SU-DHL-6 (cell line): ENCODE measurements at regions not wholly inside any gene's neighbourhood (a gene's known extent, or its start where the extent isn't known, plus 50 kb on each side); places are given as distances from the start of the nearest gene placed in this dataset.

Experiments used
- H2AFZ ChIP-seq: fragments of 200-600 bp; sonication (generic); 2 replicates; pipeline ENCODE4 v1.6.1; 2014; ENCODE audit warnings: low read depth, mild to moderate bottlenecking, moderate library complexity, mixed read lengths, antibody characterized with exemption, low read length; ENCODE audit not compliant: severe bottlenecking
- H3F3A ChIP-seq: fragments of 200-600 bp; shearing (Covaris generic); 2 replicates; pipeline ENCODE4 v1.6.0; 2016; ENCODE audit warnings: antibody characterized with exemption, mild to moderate bottlenecking; ENCODE audit not compliant: insufficient read depth
- H3K27ac ChIP-seq: fragments of 200-600 bp; sonication (generic); 2 replicates; pipeline ENCODE4 v1.5.1; 2016; ENCODE audit warnings: low read depth, mild to moderate bottlenecking, low read length, moderate library complexity, mixed read lengths
- H3K27me3 ChIP-seq: fragments of 200-600 bp; sonication (generic), shearing (Covaris generic); 2 replicates; pipeline ENCODE4 v1.6.0; 2014; ENCODE audit warnings: mild to moderate bottlenecking, low read length
- H3K36me3 ChIP-seq: fragments of 200-600 bp; sonication (generic); 2 replicates; pipeline ENCODE4 v1.6.1; 2014; ENCODE audit warnings: mild to moderate bottlenecking, low read length, mixed read lengths
- H3K4me2 ChIP-seq: fragments of 300-600, 200-600 bp; shearing (Covaris generic), sonication (generic); 2 replicates; pipeline ENCODE4 v1.6.0; 2014; ENCODE audit warnings: low read length, low read depth, mild to moderate bottlenecking; ENCODE audit not compliant: poor library complexity, severe bottlenecking
- H3K4me3 ChIP-seq: fragments of 200-600 bp; sonication (generic); 2 replicates; pipeline ENCODE4 v1.5.1; 2014; ENCODE audit warnings: antibody characterized with exemption, low read length, mild to moderate bottlenecking, mixed read lengths; ENCODE audit not compliant: insufficient read depth, poor library complexity, severe bottlenecking
- H3K79me2 ChIP-seq: fragments of 200-600 bp; sonication (generic); 2 replicates; pipeline ENCODE4 v1.6.1; 2014; ENCODE audit warnings: mild to moderate bottlenecking, low read length, moderate library complexity; ENCODE audit not compliant: insufficient read depth
- H3K9ac ChIP-seq: fragments of 200-600 bp; sonication (generic); 2 replicates; pipeline ENCODE4 v1.7.0; 2014; ENCODE audit warnings: mild to moderate bottlenecking, low read length
- H3K9me2 ChIP-seq: fragments of 200-600 bp; sonication (generic); replicated peaks from 2 replicates; pipeline ENCODE4 v1.6.1; 2014; ENCODE audit warnings: low read length; ENCODE audit not compliant: insufficient read depth
- H3K9me3 ChIP-seq: fragments of 200-600 bp; sonication (generic); 2 replicates; pipeline ENCODE4 v1.6.1; 2014; ENCODE audit warnings: low read length, mixed read lengths; ENCODE audit not compliant: insufficient read depth
- H4K20me1 ChIP-seq: fragments of 200-600 bp; sonication (generic); 2 replicates; pipeline ENCODE4 v1.6.1; 2014; ENCODE audit warnings: low read depth, mild to moderate bottlenecking, antibody characterized with exemption, low read length, moderate library complexity, mixed read lengths
- EZH2phosphoT487 ChIP-seq: fragments of 200-600 bp; sonication (generic), shearing (Covaris generic); conservative IDR thresholded peaks from 2 replicates; pipeline ENCODE4 v1.6.1; 2018; ENCODE audit warnings: mild to moderate bottlenecking, antibody characterized with exemption, low read length, moderate library complexity, mixed read lengths
- TF ChIP-seq, protein P1 (sequence below): fragments of 200-600 bp; sonication (generic); IDR thresholded peaks from one replicate; pipeline ENCODE4 v1.5.1; 2017; ENCODE audit warnings: antibody characterized with exemption, mild to moderate bottlenecking, low read length, moderate library complexity; ENCODE audit not compliant: insufficient read depth, poor library complexity, severe bottlenecking

DNA sequence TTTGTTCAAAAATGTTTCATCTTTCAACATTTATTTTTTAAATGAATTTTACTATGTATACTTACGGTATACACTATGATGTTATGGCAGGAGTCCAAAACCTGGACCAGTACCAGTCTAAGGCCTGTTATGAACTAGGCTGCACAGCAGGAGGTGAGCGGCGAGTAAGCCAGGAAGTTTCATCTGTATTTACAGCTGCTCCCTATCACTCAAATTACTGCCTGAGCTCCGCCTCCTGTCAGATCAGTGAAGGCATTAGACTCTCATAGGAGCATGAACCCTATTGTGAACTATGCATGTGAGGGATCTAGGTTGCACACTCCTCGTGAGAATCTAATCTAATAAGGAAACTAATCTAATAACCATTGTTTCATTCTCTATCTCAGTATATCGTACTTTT lies 715.5 kb upstream of the PTPRD start:
- Histone ChIP-seq H3K9ac (no peak overlapping the region), H2AFZ (no peak overlapping the region), H3K79me2 (no peaks in the 10 kb centered on the region), H3K27me3 (no peaks in the 10 kb centered on the region), H3K9me3 (peaks cover 10% of the 10 kb centered on the region; the same call in 1 of the 2 replicates), H3K9me2 (no peaks in the 10 kb centered on the region), H3K36me3 (no peaks in the 10 kb centered on the region), H3K4me2 (no peak overlapping the region), H3K27ac (no peak overlapping the region), H3K4me3 (no peak overlapping the region), H4K20me1 (no peaks in the 10 kb centered on the region), H3F3A (no peaks in the 10 kb centered on the region)
- TF ChIP-seq, protein P1, sequence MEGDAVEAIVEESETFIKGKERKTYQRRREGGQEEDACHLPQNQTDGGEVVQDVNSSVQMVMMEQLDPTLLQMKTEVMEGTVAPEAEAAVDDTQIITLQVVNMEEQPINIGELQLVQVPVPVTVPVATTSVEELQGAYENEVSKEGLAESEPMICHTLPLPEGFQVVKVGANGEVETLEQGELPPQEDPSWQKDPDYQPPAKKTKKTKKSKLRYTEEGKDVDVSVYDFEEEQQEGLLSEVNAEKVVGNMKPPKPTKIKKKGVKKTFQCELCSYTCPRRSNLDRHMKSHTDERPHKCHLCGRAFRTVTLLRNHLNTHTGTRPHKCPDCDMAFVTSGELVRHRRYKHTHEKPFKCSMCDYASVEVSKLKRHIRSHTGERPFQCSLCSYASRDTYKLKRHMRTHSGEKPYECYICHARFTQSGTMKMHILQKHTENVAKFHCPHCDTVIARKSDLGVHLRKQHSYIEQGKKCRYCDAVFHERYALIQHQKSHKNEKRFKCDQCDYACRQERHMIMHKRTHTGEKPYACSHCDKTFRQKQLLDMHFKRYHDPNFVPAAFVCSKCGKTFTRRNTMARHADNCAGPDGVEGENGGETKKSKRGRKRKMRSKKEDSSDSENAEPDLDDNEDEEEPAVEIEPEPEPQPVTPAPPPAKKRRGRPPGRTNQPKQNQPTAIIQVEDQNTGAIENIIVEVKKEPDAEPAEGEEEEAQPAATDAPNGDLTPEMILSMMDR = no peak
- no peak for TF ChIP-seq EZH2phosphoT487

DNA sequence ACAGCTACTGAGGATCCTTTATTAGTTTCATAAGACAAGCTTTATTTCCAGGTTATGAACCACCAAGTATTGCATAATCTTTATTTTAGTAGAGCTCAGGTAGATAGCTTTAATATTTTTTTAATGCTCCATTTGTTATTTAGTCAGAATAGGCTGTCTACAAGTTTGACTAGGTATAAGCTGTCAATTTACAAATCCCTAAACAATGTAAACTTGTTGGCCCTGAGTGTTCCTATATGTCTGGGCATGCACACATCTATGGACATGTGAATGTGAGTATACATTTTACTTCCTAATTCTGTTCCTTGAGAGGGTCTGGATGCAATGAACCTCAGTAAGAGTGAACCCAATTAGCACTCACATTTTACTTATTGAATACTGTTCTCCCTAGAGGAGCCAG lies 722.2 kb upstream of the PTPRD start:
- Histone ChIP-seq H2AFZ (no peak overlapping the region), H4K20me1 (no peaks in the 10 kb centered on the region), H3K9ac (no peak overlapping the region), H3K79me2 (no peaks in the 10 kb centered on the region), H3K36me3 (no peaks in the 10 kb centered on the region), H3K27ac (no peak overlapping the region), H3K9me3 (peaks cover 6% of the 10 kb centered on the region; the same call in 1 of the 2 replicates), H3K27me3 (no peaks in the 10 kb centered on the region), H3K9me2 (no peaks in the 10 kb centered on the region), H3K4me3 (no peak overlapping the region), H3K4me2 (no peak overlapping the region), H3F3A (no peaks in the 10 kb centered on the region)
- TF ChIP-seq, protein P1 = no peak
- no peak for TF ChIP-seq EZH2phosphoT487

DNA sequence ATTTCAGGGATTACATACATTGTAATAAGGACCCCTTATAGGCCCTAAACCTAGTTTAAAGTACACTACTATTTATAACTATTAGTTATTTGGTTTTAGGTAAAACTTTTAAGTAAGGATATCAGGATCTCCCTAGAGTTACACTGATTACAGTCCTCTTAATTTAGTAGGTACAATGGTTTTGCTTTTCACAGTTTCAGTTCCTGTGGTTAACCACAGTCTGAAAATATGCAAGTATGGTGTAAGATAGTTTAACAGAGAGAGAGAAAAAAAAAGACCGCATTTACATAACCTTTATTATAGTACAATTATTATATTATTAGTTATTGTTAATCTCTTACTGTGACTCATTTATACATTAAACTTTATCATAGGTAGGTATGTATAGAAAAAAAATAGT lies 725.3 kb upstream of the PTPRD start:
- Histone ChIP-seq H2AFZ (no peak overlapping the region), H3K79me2 (no peaks in the 10 kb centered on the region)

More for the DNA sequence above, 725.3 kb upstream of the PTPRD start:
- Histone ChIP-seq H3K4me3 (no peak overlapping the region), H3K9me3 (no peaks in the 10 kb centered on the region), H3K27me3 (no peaks in the 10 kb centered on the region), H3K36me3 (no peaks in the 10 kb centered on the region), H4K20me1 (no peaks in the 10 kb centered on the region), H3K9me2 (no peaks in the 10 kb centered on the region), H3F3A (no peaks in the 10 kb centered on the region), H3K27ac (no peak overlapping the region), H3K9ac (no peak overlapping the region), H3K4me2 (no peak overlapping the region)
- TF ChIP-seq, protein P1 = no peak
- no peak for TF ChIP-seq EZH2phosphoT487
